ENCODE measurements at regions not wholly inside any gene's neighbourhood (a gene's known extent, or its start where the extent isn't known, plus 50 kb on each side); places are given as distances from the start of the nearest gene placed in this dataset.

DNA sequence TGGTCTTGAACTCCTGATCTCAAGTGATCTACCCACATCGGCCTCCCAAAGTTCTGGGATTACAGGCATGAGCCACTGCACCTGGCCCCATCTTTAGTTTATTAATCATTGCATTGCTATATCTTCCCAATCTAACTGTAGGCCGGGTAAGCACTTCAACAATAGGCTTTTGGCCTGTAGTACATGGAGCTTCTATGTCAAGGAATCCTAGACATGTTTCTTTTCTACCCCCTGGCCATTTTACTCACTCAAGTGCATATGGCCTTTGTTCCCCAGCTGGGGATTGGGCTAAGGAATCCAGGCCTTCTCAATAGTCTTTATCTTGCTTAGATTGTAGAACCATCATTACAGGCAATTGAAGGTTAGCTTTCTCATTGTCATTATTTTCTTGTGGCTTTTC is 122.3 kb upstream of the MBNL1 start:
- TF ChIP-seq EZH2 (IDR thresholded peaks at IDR 0.05) = no peak
- TF ChIP-seq CTCF (IDR thresholded peaks at IDR 0.05 in 2 of 3, conservative IDR thresholded peaks at IDR 0.05 in 1 of 3; ENCODE audit: borderline replicate concordance in 1 of 3, insufficient read depth in 1 of 3, low read depth in 2 of 3, low read length in 2 of 3) = no peak
- no peak for TF ChIP-seq ELF1 (IDR thresholded peaks at IDR 0.05; ENCODE audit: borderline replicate concordance, low read depth)
- TF ChIP-seq POLR2AphosphoS5 (IDR thresholded peaks at IDR 0.05; ENCODE audit: low read depth, low read length) = no peak
- no peak for TF ChIP-seq SRF (IDR thresholded peaks at IDR 0.05; ENCODE audit: low read depth)
- TF ChIP-seq POLR2A (IDR thresholded peaks at IDR 0.05; ENCODE audit: borderline replicate concordance, extremely low read depth, insufficient read depth, insufficient read length) = no peak
- no peak for TF ChIP-seq ZNF274 (IDR thresholded peaks at IDR 0.05; ENCODE audit: low read depth, low read length)
- TF ChIP-seq, protein P1, sequence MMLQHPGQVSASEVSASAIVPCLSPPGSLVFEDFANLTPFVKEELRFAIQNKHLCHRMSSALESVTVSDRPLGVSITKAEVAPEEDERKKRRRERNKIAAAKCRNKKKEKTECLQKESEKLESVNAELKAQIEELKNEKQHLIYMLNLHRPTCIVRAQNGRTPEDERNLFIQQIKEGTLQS (IDR thresholded peaks at IDR 0.05) = no peak
- no peak for TF ChIP-seq CEBPB (IDR thresholded peaks at IDR 0.05; ENCODE audit: low read depth)
- TF ChIP-seq EGR1 (IDR thresholded peaks at IDR 0.05; ENCODE audit: low read depth) = no peak
- TF ChIP-seq MAX (IDR thresholded peaks at IDR 0.05) = no peak
- TF ChIP-seq, protein P2, sequence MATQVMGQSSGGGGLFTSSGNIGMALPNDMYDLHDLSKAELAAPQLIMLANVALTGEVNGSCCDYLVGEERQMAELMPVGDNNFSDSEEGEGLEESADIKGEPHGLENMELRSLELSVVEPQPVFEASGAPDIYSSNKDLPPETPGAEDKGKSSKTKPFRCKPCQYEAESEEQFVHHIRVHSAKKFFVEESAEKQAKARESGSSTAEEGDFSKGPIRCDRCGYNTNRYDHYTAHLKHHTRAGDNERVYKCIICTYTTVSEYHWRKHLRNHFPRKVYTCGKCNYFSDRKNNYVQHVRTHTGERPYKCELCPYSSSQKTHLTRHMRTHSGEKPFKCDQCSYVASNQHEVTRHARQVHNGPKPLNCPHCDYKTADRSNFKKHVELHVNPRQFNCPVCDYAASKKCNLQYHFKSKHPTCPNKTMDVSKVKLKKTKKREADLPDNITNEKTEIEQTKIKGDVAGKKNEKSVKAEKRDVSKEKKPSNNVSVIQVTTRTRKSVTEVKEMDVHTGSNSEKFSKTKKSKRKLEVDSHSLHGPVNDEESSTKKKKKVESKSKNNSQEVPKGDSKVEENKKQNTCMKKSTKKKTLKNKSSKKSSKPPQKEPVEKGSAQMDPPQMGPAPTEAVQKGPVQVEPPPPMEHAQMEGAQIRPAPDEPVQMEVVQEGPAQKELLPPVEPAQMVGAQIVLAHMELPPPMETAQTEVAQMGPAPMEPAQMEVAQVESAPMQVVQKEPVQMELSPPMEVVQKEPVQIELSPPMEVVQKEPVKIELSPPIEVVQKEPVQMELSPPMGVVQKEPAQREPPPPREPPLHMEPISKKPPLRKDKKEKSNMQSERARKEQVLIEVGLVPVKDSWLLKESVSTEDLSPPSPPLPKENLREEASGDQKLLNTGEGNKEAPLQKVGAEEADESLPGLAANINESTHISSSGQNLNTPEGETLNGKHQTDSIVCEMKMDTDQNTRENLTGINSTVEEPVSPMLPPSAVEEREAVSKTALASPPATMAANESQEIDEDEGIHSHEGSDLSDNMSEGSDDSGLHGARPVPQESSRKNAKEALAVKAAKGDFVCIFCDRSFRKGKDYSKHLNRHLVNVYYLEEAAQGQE (IDR thresholded peaks at IDR 0.05; ENCODE audit: low read depth) = no peak
- no peak for TF ChIP-seq YY1 (IDR thresholded peaks at IDR 0.05; ENCODE audit: extremely low read depth, insufficient replicate concordance, low read depth, low read length)

Data from HCT116 (cell line).